A673 (cell line): ENCODE measurements at regions not wholly inside any gene's neighbourhood (a gene's known extent, or its start where the extent isn't known, plus 50 kb on each side); places are given as distances from the start of the nearest gene placed in this dataset.

Experiments used
- BruUV-seq: library from RNA; stranded (reverse); fragments of 400-500 nt; replicated peaks from 2 replicates; lab custom pipeline; 2021; lab: Mats Ljungman, UMichigan
- CTCF ChIA-PET: fragments of 300-600 bp; sonication (Branson Sonifier 250); formaldehyde crosslinking; loops from one replicate; lab custom pipeline; 2022; ENCODE audit warnings: antibody characterized with exemption; lab: Charles Lee
- POLR2A ChIA-PET: fragments of 300-600 bp; sonication (Branson Sonifier 250); formaldehyde crosslinking; loops from one replicate; lab custom pipeline; 2022; ENCODE audit warnings: antibody characterized with exemption; ENCODE audit not compliant: low non-redundant PET; lab: Charles Lee
- DNase-seq: peaks from one replicate; pipeline ENCODE4 v3.0.0-alpha.2; 2015; ENCODE audit warnings: low spot score
- H3K27ac ChIP-seq: fragments of 200-600 bp; sonication (generic); 2 replicates; pipeline ENCODE4 v1.5.1; 2016; ENCODE audit warnings: mixed run types, low read depth, mild to moderate bottlenecking, mixed read lengths, antibody characterized with exemption, low read length; ENCODE audit not compliant: poor library complexity, severe bottlenecking
- H3K27me3 ChIP-seq: fragments of 200-600 bp; sonication (generic); replicated peaks from 2 replicates; pipeline ENCODE4 v1.6.1; 2017; ENCODE audit warnings: mixed run types, low read depth, mild to moderate bottlenecking, mixed read lengths, antibody characterized with exemption, low read length; ENCODE audit not compliant: insufficient read depth, poor library complexity
- H3K36me3 ChIP-seq: fragments of 200-600 bp; sonication (generic); 2 replicates; pipeline ENCODE4 v1.6.1; 2016; ENCODE audit warnings: mixed run types, mild to moderate bottlenecking, mixed read lengths, antibody characterized with exemption, low read length; ENCODE audit not compliant: insufficient read depth, poor library complexity, severe bottlenecking
- H3K4me1 ChIP-seq: fragments of 200-600 bp; sonication (generic); 2 replicates; pipeline ENCODE4 v1.6.1; 2017; ENCODE audit warnings: mixed run types, mild to moderate bottlenecking, mixed read lengths, antibody characterized with exemption, low read length; ENCODE audit not compliant: insufficient read depth, poor library complexity, severe bottlenecking
- H3K4me3 ChIP-seq: fragments of 200-600 bp; sonication (generic); 2 replicates; pipeline ENCODE4 v1.5.1; 2016; ENCODE audit warnings: low read depth, mixed run types, mild to moderate bottlenecking, mixed read lengths, low read length; ENCODE audit not compliant: poor library complexity, severe bottlenecking
- H3K9me3 ChIP-seq: fragments of 200-600 bp; sonication (generic); 2 replicates; pipeline ENCODE4 v1.6.1; 2016; ENCODE audit warnings: mixed run types, low read depth, mild to moderate bottlenecking, mixed read lengths, antibody characterized with exemption, low read length; ENCODE audit not compliant: poor library complexity, severe bottlenecking
- EZH2 ChIP-seq: fragments of 200-600 bp; sonication (generic); IDR thresholded peaks from 2 replicates; pipeline ENCODE4 v1.6.1; 2017; ENCODE audit warnings: borderline replicate concordance, low read depth, mild to moderate bottlenecking, mixed read lengths, antibody characterized with exemption, low read length; ENCODE audit not compliant: poor library complexity, severe bottlenecking
- intact Hi-C: fragments of 100-400 bp; cut with micrococcal nuclease; formaldehyde crosslinking; loops from one replicate; pipeline ENCODE4 v1.10.0; 2022; ENCODE audit not compliant: unreplicated experiment
- TF ChIP-seq, protein P1 (sequence below): fragments of 300-800, 200-600 bp; sonication (generic); conservative IDR thresholded peaks from 2 replicates; pipeline ENCODE4 v1.5.1; 2017; ENCODE audit warnings: low read depth, mild to moderate bottlenecking, antibody characterized with exemption, low read length, moderate library complexity, mixed read lengths

GRCh38 chr5:158265346-158265745 lies 406.4 kb upstream of the CLINT1 start:
- ChIA-PET CTCF (no interaction called here), POLR2A (no interaction called here)
- intact Hi-C loops = no loop called here
- Histone ChIP-seq H3K27me3 (no peaks in the 10 kb centered on the region), H3K4me1 (no peaks in the 10 kb centered on the region), H3K36me3 (no peaks in the 10 kb centered on the region), H3K27ac (no peak overlapping the region), H3K4me3 (no peak overlapping the region), H3K9me3 (no peaks in the 10 kb centered on the region)
- TF ChIP-seq EZH2 = no peak
- TF ChIP-seq, protein P1, sequence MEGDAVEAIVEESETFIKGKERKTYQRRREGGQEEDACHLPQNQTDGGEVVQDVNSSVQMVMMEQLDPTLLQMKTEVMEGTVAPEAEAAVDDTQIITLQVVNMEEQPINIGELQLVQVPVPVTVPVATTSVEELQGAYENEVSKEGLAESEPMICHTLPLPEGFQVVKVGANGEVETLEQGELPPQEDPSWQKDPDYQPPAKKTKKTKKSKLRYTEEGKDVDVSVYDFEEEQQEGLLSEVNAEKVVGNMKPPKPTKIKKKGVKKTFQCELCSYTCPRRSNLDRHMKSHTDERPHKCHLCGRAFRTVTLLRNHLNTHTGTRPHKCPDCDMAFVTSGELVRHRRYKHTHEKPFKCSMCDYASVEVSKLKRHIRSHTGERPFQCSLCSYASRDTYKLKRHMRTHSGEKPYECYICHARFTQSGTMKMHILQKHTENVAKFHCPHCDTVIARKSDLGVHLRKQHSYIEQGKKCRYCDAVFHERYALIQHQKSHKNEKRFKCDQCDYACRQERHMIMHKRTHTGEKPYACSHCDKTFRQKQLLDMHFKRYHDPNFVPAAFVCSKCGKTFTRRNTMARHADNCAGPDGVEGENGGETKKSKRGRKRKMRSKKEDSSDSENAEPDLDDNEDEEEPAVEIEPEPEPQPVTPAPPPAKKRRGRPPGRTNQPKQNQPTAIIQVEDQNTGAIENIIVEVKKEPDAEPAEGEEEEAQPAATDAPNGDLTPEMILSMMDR = no peak
- DNase-seq = no peak
- BruUV-seq = no TSS peak

DNA sequence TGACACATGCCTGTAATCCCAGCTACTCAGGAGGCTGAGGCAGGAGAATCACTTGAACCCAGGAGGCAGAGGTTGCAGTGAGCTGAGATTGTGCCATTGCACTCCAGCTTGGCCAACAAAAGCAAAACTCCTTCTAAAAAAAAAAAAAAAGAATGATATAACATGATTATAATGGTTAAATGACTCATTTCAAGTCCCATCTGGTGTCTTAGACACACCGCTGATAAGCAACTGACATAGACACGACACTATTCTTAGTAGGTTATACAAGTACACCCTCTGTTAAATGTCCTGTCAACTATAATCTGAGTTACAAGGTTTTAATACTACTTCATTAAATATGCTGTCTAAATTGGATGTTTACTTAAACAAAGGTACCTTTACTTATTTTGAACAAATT lies 405.3 kb upstream of the CLINT1 start:
- Histone ChIP-seq H3K27ac (no peak overlapping the region), H3K4me3 (no peak overlapping the region), H3K4me1 (no peaks in the 10 kb centered on the region), H3K36me3 (no peaks in the 10 kb centered on the region), H3K27me3 (no peaks in the 10 kb centered on the region), H3K9me3 (no peaks in the 10 kb centered on the region)
- ChIA-PET POLR2A (no interaction called here), CTCF (no interaction called here)
- no peak for DNase-seq
- intact Hi-C loops = no loop called here
- no TSS peak for BruUV-seq
- TF ChIP-seq, protein P1 = no peak
- TF ChIP-seq EZH2 = no peak

DNA sequence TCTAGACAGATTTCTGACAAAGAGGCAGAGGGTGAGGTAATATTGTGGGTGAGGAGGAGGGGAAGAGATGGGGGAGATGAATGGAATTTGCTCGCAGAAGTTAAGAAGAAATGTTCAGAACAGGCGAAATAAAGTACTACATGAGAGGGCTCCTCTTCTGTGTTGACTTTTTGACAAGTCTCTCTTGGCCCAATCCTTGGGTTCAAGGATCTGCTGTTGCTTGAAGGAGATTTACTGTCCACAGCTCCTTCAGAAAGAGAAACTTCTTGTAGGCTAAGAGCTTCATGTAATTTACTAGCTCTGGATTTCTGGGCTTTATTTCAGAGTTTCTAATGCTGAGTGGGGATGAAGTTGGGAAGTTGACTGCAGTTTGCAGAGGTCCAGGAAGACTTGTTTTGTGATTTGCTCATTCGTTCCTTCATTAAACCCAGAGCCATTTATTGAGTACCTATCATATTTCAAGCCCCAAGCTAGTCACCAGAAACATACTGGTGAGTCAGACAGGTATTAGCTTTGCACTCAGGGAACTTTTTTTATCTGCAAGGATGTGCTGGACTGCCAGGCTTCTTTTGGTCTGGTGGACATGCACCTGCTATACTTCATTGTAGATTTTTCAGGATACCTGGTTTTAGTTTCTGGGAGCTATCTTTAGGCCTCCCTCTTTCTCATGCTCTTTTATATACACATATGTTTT lies 402.9 kb upstream of the CLINT1 start:
- H3K27me3 ChIP-seq = no peaks in the 10 kb centered on the region
- ChIA-PET CTCF (no interaction called here), POLR2A (no interaction called here)
- intact Hi-C loops = no loop called here
- H3K9me3 ChIP-seq = no peaks in the 10 kb centered on the region
- no peak for DNase-seq
- no peaks in the 10 kb centered on the region for H3K4me1 ChIP-seq
- no peaks in the 10 kb centered on the region for H3K36me3 ChIP-seq
- H3K4me3 ChIP-seq = no peak overlapping the region
- no peak for TF ChIP-seq EZH2
- TF ChIP-seq, protein P1 = no peak
- no peak overlapping the region for H3K27ac ChIP-seq
- no TSS peak for BruUV-seq
